ENCODE measurements at regions not wholly inside any gene's neighbourhood (a gene's known extent, or its start where the extent isn't known, plus 50 kb on each side); places are given as distances from the start of the nearest gene placed in this dataset.

DNA sequence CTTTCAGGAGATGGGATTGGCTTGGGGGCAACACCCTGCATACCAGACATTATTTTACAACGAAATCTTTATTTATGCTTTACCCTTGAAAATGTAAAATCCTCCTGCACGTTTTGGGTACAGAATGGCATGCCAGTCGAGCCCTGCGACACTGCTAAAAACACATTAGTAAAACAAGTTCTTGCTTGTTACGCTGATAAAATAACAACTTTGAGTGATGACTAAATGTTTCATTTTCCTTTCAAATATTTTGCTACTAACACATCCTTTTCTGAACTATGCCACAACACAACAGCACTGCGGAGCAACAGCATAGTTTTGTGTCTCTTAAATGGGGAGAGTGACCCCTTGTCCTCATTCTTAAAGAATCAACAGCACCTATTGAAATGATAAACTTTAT is 76.0 kb upstream of the SEMA3D start:
- H3K36me3 ChIP-seq (ENCODE audit: control insufficient read depth in 1 of 2, insufficient read depth in 2 of 2, low read length in 2 of 2): no peaks in the 10 kb centered on the region
- DNase-seq (ENCODE audit: low read depth, low spot score) (no peak), ATAC-seq (no peak)
- POLR2A ChIA-PET: no interaction called here
- H3K9me3 ChIP-seq (ENCODE audit: control insufficient read depth in 1 of 2, insufficient read depth in 1 of 2, low read depth in 1 of 2, low read length in 2 of 2): no peaks in the 10 kb centered on the region
- H3K27ac ChIP-seq (ENCODE audit: low read depth, low read length): no peak overlapping the region
- RAD21 ChIA-PET (ENCODE audit: low non-redundant PET in 1 of 2, low total read pairs in 2 of 2, uncharacterized antibody in 2 of 2, unreplicated experiment in 2 of 2): no interaction called here
- no peaks in the 10 kb centered on the region for H4K20me1 ChIP-seq (ENCODE audit: insufficient read depth)
- CTCF ChIA-PET: no interaction called here
- no peaks in the 10 kb centered on the region for H3K27me3 ChIP-seq (ENCODE audit: insufficient read depth, low read length)
- no peaks in the 10 kb centered on the region for H3K79me2 ChIP-seq (ENCODE audit: insufficient read depth, low read length)
- intact Hi-C loops (cut with micrococcal nuclease): no loop called here
- BruUV-seq (replicated peaks): no TSS peak
- H2AFZ ChIP-seq (ENCODE audit: low read depth, low read length, poor library complexity, severe bottlenecking): no peak overlapping the region
- no peaks in the 10 kb centered on the region for H3K9me2 ChIP-seq (ENCODE audit: insufficient read depth)
- H3K4me1 ChIP-seq (ENCODE audit: control insufficient read depth in 1 of 2, insufficient read depth in 2 of 2, low read length in 2 of 2): no peaks in the 10 kb centered on the region
- TF ChIP-seq, protein P1, sequence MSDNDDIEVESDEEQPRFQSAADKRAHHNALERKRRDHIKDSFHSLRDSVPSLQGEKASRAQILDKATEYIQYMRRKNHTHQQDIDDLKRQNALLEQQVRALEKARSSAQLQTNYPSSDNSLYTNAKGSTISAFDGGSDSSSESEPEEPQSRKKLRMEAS (IDR thresholded peaks at IDR 0.05): no peak
- TF ChIP-seq YY1 (IDR thresholded peaks at IDR 0.05; ENCODE audit: extremely low read depth, insufficient replicate concordance, low read depth, low read length): no peak
- no peak for TF ChIP-seq SIN3A (IDR thresholded peaks at IDR 0.05; ENCODE audit: low read depth)
- no peak for TF ChIP-seq RAD21 (IDR thresholded peaks at IDR 0.05; ENCODE audit: low read depth)
- no peak for TF ChIP-seq ZFX (IDR thresholded peaks at IDR 0.05)
- no peak for TF ChIP-seq ZNF274 (IDR thresholded peaks at IDR 0.05; ENCODE audit: low read depth, low read length)
- no peak for TF ChIP-seq FOSL1 (IDR thresholded peaks at IDR 0.05; ENCODE audit: low read depth)
- TF ChIP-seq CBX3 (IDR thresholded peaks at IDR 0.05; ENCODE audit: low read depth): no peak
- no peak for TF ChIP-seq SRF (IDR thresholded peaks at IDR 0.05; ENCODE audit: low read depth)
- TF ChIP-seq, protein P2, sequence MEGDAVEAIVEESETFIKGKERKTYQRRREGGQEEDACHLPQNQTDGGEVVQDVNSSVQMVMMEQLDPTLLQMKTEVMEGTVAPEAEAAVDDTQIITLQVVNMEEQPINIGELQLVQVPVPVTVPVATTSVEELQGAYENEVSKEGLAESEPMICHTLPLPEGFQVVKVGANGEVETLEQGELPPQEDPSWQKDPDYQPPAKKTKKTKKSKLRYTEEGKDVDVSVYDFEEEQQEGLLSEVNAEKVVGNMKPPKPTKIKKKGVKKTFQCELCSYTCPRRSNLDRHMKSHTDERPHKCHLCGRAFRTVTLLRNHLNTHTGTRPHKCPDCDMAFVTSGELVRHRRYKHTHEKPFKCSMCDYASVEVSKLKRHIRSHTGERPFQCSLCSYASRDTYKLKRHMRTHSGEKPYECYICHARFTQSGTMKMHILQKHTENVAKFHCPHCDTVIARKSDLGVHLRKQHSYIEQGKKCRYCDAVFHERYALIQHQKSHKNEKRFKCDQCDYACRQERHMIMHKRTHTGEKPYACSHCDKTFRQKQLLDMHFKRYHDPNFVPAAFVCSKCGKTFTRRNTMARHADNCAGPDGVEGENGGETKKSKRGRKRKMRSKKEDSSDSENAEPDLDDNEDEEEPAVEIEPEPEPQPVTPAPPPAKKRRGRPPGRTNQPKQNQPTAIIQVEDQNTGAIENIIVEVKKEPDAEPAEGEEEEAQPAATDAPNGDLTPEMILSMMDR (IDR thresholded peaks at IDR 0.05 in 2 of 3, conservative IDR thresholded peaks at IDR 0.05 in 1 of 3; ENCODE audit: borderline replicate concordance in 1 of 3, insufficient read depth in 1 of 3, low read depth in 2 of 3, low read length in 2 of 3): no peak
- TF ChIP-seq SP1 (IDR thresholded peaks at IDR 0.05; ENCODE audit: low read depth): no peak
- TF ChIP-seq, protein P3, sequence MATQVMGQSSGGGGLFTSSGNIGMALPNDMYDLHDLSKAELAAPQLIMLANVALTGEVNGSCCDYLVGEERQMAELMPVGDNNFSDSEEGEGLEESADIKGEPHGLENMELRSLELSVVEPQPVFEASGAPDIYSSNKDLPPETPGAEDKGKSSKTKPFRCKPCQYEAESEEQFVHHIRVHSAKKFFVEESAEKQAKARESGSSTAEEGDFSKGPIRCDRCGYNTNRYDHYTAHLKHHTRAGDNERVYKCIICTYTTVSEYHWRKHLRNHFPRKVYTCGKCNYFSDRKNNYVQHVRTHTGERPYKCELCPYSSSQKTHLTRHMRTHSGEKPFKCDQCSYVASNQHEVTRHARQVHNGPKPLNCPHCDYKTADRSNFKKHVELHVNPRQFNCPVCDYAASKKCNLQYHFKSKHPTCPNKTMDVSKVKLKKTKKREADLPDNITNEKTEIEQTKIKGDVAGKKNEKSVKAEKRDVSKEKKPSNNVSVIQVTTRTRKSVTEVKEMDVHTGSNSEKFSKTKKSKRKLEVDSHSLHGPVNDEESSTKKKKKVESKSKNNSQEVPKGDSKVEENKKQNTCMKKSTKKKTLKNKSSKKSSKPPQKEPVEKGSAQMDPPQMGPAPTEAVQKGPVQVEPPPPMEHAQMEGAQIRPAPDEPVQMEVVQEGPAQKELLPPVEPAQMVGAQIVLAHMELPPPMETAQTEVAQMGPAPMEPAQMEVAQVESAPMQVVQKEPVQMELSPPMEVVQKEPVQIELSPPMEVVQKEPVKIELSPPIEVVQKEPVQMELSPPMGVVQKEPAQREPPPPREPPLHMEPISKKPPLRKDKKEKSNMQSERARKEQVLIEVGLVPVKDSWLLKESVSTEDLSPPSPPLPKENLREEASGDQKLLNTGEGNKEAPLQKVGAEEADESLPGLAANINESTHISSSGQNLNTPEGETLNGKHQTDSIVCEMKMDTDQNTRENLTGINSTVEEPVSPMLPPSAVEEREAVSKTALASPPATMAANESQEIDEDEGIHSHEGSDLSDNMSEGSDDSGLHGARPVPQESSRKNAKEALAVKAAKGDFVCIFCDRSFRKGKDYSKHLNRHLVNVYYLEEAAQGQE (IDR thresholded peaks at IDR 0.05; ENCODE audit: low read depth): no peak
- no peak for TF ChIP-seq TCF7L2 (IDR thresholded peaks at IDR 0.05; ENCODE audit: borderline replicate concordance, extremely low read depth, insufficient read depth, insufficient read length)
- TF ChIP-seq EZH2 (IDR thresholded peaks at IDR 0.05): no peak
- TF ChIP-seq EZH2phosphoT487 (IDR thresholded peaks at IDR 0.05; ENCODE audit: borderline replicate concordance): no peak
- no peak for TF ChIP-seq JUND (IDR thresholded peaks at IDR 0.05)
- no peak for TF ChIP-seq POLR2AphosphoS5 (IDR thresholded peaks at IDR 0.05; ENCODE audit: low read depth, low read length)
- H3K4me2 ChIP-seq (ENCODE audit: low read length): no peak overlapping the region
- no peak overlapping the region for H3K4me3 ChIP-seq (replicated peaks in 1 of 2; ENCODE audit: low read depth in 1 of 2, low read length in 2 of 2)
- H3K9ac ChIP-seq (ENCODE audit: low read length): no peak overlapping the region
